Small intestine (tissue), 7 donors: ENCODE measurements at regions not wholly inside any gene's neighbourhood (a gene's known extent, or its start where the extent isn't known, plus 50 kb on each side); places are given as distances from the start of the nearest gene placed in this dataset.
"Not testable (repeated sequence)": the region's sequence is repeated elsewhere in the genome, so short reads cannot be mapped to it uniquely, and the experiment has no call there.

ENCODE experiments used
- DNase-seq, 2 donors: peaks; one replicate each; pipeline versions ENCODE4 v3.0.0 to v3.0.0-alpha.2; 2013
- FAIRE-seq: peaks from 2 replicates; lab custom pipeline; 2012; peaks lifted over from hg19 to GRCh38; lab: Jason Lieb, UNC
- H3K27ac ChIP-seq, 3 donors: one replicate each; pipeline ENCODE4 v1.5.1; 2013; ENCODE audit warnings: low read length in 2 of 3, mild to moderate bottlenecking in 2 of 3, control low read depth in 1 of 3, inconsistent platforms in 1 of 3, low read depth in 1 of 3, moderate library complexity in 1 of 3
- H3K27me3 ChIP-seq, 3 donors: one replicate each; pipeline ENCODE4 v1.6.1; 2013; ENCODE audit warnings: low read length in 3 of 3, inconsistent platforms in 1 of 3; ENCODE audit not compliant: control insufficient read depth in 3 of 3, insufficient read depth in 3 of 3
- H3K36me3 ChIP-seq, 3 donors: one replicate each; pipeline ENCODE4 v1.6.1; 2013; ENCODE audit warnings: low read length in 3 of 3, inconsistent platforms in 1 of 3, low read depth in 1 of 3, mild to moderate bottlenecking in 1 of 3, moderate library complexity in 1 of 3; ENCODE audit not compliant: control insufficient read depth in 3 of 3, insufficient read depth in 2 of 3
- H3K4me1 ChIP-seq, 3 donors: one replicate each; pipeline ENCODE4 v1.6.1; 2013; ENCODE audit warnings: low read length in 2 of 3, inconsistent platforms in 1 of 3, low read depth in 1 of 3, mild to moderate bottlenecking in 1 of 3, moderate library complexity in 1 of 3; ENCODE audit not compliant: control insufficient read depth in 3 of 3, insufficient read depth in 2 of 3
- H3K4me3 ChIP-seq, 3 donors: one replicate each; pipeline ENCODE4 v1.5.1; 2013; ENCODE audit warnings: low read length in 3 of 3, control low read depth in 1 of 3, inconsistent platforms in 1 of 3, low read depth in 1 of 3, mild to moderate bottlenecking in 1 of 3, moderate library complexity in 1 of 3
- H3K9me3 ChIP-seq, 2 donors: one replicate each; pipeline ENCODE4 v1.6.1; 2013; ENCODE audit warnings: low read depth in 1 of 2, low read length in 1 of 2; ENCODE audit not compliant: control insufficient read depth in 2 of 2, insufficient read depth in 1 of 2
- WGBS, 3 donors: extraction: QIAGEN DNeasy Blood & Tissue Kit; methylation state at CpG; one replicate each; pipeline ENCODE4 v1.1.7; 2013; 5-methylcytosine and 5-hydroxymethylcytosine counted together
- donor health status: healthy with polysubstance abuse.
- donor health status: control.
- donor health status: control.
- donor health status: Bipolar disorder and iron deficiency.
- donor health status: healthy.

DNA sequence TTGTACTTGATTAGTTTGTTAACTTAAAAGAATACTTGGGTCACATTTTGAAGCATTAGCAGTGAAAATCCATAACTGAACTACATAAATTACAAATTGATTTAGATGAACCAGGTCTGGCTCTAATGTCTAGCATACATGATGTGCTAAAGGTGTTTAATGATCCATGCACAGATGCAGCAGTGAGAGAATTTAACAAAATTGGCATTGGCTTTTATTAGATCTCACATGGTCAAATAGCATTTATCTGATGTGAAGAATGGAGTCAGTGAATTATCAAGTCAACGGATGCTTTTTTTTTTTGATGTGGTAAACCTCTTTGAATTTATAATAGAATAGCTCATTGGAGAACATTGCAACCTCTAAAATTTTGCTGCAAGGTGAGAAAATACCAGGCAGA lies 293.0 kb upstream of the POT1 start:
- Histone ChIP-seq H3K4me3 (no peak overlapping the region), H3K27me3 (no peaks in the 10 kb centered on the region), H3K4me1 (no peaks in the 10 kb centered on the region), H3K9me3 (no peaks in the 10 kb centered on the region), H3K36me3 (no peaks in the 10 kb centered on the region), H3K27ac (no peak overlapping the region)
- 88 to 92% (median 91%) methylated on average over 1 of the region's 1 CpG for WGBS, 3 donors
- FAIRE-seq (no peak), DNase-seq (no peak)

DNA sequence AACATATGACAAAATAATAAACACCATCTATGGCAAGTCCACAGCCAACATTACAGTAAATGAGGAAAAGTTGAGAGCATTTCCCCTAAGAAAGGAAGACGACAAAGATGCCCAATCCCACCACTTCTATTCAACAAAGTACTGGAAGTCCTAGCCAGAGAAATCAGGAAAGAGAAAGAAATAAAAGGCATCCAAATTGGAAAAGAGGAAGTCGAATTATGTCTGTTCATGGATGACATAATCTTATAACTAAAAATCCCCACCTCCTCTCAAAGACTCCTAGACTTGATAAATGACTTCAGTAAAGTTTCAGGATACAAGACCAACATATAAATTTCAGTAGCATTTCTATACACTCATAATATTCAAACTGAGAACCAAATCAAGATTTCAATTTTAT lies 288.5 kb upstream of the POT1 start:
- H3K27ac ChIP-seq, result no peak overlapping the region
- DNase-seq, result no peak
- H3K9me3 ChIP-seq, result no peaks in the 10 kb centered on the region
- no peak for FAIRE-seq
- no peaks in the 10 kb centered on the region for H3K36me3 ChIP-seq
- no peaks in the 10 kb centered on the region for H3K27me3 ChIP-seq
- H3K4me3 ChIP-seq, result no peak overlapping the region
- H3K4me1 ChIP-seq, result no peaks in the 10 kb centered on the region
- 60 to 77% (median 71%) methylated on average over 2 of the region's 2 CpGs for WGBS, 3 donors

DNA sequence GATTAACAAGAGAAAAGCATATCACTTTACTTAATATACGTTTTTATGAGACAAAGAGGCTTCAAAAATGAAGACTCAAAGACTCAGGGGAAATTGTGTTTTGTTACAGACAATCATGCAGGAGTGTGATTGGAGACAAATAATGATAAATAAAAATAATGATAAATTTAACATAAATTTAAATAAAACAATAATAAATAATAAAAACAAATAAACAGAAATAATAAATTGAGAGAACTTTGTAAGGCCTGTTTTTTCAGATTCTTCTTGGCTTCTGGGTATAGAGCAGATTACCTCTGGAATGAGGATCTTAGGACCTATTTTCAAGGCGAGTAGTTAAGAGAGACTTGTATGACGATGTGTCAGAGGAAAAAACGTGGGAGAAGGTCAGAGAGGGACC lies 271.4 kb upstream of the POT1 start:
- H3K4me3 ChIP-seq, result no peak overlapping the region
- no peaks in the 10 kb centered on the region for H3K36me3 ChIP-seq
- no peaks in the 10 kb centered on the region for H3K9me3 ChIP-seq
- no peaks in the 10 kb centered on the region for H3K27me3 ChIP-seq
- 64 to 78% (median 73%) methylated on average over 4 of the region's 4 CpGs for WGBS, 3 donors
- no peak overlapping the region for H3K27ac ChIP-seq
- H3K4me1 ChIP-seq, result no peaks in the 10 kb centered on the region
- FAIRE-seq (no peak), DNase-seq (no peak)

DNA sequence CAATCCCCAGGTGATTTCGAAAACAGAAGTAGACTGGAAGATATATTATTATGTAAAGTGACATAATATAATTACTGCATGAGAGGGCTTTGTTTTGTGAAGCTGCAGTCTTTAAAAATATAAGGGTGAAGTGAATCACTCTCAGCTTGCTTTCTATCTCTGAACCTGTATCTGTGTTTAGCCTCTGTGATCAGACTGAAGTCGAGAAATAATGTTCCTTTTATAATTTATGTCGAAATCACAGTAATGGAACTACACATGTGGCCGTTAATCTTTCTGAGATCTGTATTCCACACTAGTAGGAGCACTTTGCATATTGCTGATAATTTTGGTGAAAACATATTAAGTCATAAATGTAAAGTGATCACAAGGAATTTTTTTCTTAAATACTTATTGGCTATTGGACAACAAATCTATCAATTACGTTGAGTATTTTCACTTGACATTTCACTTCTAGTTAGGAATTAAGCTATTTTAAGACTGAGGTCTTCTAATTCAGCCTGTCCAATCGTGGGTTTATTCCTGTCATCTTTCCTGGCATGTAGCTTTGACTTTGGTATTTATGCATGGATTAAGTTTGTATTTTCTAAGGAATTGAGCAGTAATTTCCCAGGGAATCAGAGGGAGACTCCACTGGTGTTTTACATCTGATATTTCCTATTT lies 268.2 kb upstream of the POT1 start:
- H3K9me3 ChIP-seq, result peaks cover 0 to 2% of the 10 kb centered on the region in 2 donors
- no peak for DNase-seq
- H3K4me3 ChIP-seq, result no peak overlapping the region
- WGBS, 3 donors, result 63 to 66% (median 65%) methylated on average over 6 of the region's 6 CpGs
- H3K27ac ChIP-seq, result no peak overlapping the region
- H3K27me3 ChIP-seq, result no peaks in the 10 kb centered on the region
- no peak for FAIRE-seq
- no peaks in the 10 kb centered on the region for H3K4me1 ChIP-seq
- H3K36me3 ChIP-seq, result no peaks in the 10 kb centered on the region

DNA sequence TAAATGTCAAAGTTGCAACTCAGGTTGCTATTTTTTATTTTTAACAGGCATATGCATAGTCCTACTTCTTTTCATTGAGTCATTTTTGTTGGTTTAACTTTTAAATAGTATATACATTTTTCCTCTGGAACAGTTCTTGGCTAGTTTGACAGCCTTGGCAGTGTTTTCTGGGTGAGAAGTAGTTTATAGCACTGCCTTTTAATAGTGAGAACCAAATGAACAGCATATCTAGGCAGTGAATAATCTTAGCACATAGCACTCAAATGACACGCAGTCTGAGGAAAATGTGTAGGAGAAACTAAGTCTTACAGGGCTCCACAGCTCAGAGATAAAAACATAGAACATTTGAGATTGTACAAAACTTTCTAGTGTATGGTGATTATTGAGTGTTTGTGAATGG lies 265.5 kb upstream of the POT1 start:
- no peaks in the 10 kb centered on the region for H3K36me3 ChIP-seq
- H3K27me3 ChIP-seq, result no peaks in the 10 kb centered on the region
- no peaks in the 10 kb centered on the region for H3K4me1 ChIP-seq
- no peak overlapping the region for H3K4me3 ChIP-seq
- DNase-seq (no peak), FAIRE-seq (no peak)
- WGBS, 3 donors, result 63 to 77% (median 66%) methylated on average over 1 of the region's 1 CpG
- H3K9me3 ChIP-seq, result peaks cover 0 to 2% of the 10 kb centered on the region in 2 donors
- H3K27ac ChIP-seq, result no peak overlapping the region

DNA sequence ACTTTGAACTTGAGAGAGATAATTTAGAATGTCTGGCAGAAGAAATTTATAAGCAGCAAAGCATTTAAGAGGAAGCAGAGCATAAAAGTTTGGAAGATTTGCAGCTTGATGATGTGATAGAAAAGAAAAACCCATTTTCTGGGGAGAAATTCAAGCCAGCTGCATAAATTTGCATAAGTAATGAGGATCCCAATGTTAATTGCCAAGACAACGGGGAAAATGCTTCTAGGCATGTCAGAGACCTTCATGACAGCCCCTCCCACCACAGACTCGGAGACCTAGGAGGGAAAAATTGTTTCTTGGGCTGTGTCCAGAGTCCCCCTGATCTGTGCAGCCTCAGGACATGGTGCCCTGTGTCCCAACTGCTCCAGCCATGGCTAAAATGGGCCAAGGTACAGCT lies 263.6 kb upstream of the POT1 start:
- DNase-seq (no peak), FAIRE-seq (no peak)
- Histone ChIP-seq H3K4me1 (no peaks in the 10 kb centered on the region), H3K27me3 (no peaks in the 10 kb centered on the region), H3K27ac (no peak overlapping the region), H3K9me3 (peaks cover 0 to 2% of the 10 kb centered on the region in 2 donors), H3K36me3 (no peaks in the 10 kb centered on the region), H3K4me3 (no peak overlapping the region)
- 21 to 64% (median 34%) methylated on average over 2 of the region's 2 CpGs for WGBS, 3 donors

DNA sequence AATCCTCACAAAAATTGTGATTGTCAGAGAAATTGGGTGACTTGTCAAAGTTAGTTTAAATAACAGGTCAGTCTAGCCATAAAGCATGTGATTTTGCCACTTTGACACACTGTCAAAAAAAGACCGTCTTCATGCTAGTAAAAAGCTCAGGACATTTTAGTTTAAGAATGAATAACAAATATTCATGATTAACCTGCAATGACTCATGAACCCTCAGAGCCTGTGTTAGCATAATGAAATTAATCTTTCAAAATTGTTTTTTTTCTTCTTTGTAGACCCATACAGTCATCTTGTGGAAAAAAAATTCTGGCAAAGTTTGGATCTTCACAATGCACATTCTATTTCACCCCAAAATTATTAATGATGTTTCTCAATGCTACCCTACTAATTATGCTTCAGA lies 255.2 kb upstream of the POT1 start:
- no peak for DNase-seq

DNA sequence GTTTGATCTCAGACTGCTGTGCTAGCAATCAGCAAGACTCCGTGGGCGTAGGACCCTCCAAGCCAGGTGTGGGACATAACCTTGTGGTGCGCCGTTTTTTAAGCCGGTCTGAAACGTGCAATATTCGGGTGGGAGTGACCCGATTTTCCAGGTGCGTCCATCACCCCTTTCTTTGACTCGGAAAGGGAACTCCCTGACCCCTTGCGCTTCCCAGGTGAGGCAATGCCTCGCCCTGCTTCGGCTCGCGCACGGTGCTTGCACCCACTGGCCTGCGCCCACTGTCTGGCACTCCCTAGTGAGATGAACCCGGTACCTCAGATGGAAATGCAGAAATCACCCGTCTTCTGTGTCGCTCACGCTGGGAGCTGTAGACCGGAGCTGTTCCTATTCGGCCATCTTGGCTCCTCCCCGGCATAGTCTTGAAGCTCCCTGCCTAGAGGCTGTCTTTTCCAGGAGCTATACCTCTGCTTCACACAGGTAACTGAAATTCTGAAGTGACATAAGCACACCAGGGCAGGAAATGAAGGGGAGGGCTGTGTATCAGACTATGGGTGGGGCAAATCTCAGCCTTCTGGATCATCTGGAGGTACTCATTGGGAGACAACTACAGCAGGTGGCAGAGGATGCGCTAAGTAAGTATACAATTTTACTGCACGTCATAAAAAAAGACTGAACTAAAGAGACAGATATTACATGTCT lies 252.1 kb upstream of the POT1 start:
- H3K36me3 ChIP-seq, H3K27me3 ChIP-seq, H3K9me3 ChIP-seq, DNase-seq, H3K27ac ChIP-seq, H3K4me1 ChIP-seq, H3K4me3 ChIP-seq, FAIRE-seq: not testable (repeated sequence)
- WGBS, 3 donors, result 82 to 92% (median 90%) methylated on average over 16 to 26 of the region's 26 CpGs

More for the DNA sequence above, 255.2 kb upstream of the POT1 start:
- Histone ChIP-seq H3K9me3 (no peaks in the 10 kb centered on the region), H3K4me1 (no peaks in the 10 kb centered on the region), H3K36me3 (no peaks in the 10 kb centered on the region), H3K4me3 (no peak overlapping the region), H3K27ac (no peak overlapping the region), H3K27me3 (no peaks in the 10 kb centered on the region)
- no peak for FAIRE-seq
- 59 to 92% (median 89%) methylated on average over 1 of the region's 1 CpG for WGBS, 3 donors
